Panc1 (cell line): ENCODE measurements at regions not wholly inside any gene's neighbourhood (a gene's known extent, or its start where the extent isn't known, plus 50 kb on each side); places are given as distances from the start of the nearest gene placed in this dataset.

Experiments
- ATAC-seq: fragments of 200-7000 bp; cut with Tn5 transposase; 2 replicates; pipeline ENCODE4 v1.9.1; 2020; ENCODE audit warnings: mild to moderate bottlenecking, moderate library complexity
- BruUV-seq: library from RNA; stranded (reverse); fragments of 400-500 nt; replicated peaks from 2 replicates; lab custom pipeline; 2021; lab: Mats Ljungman, UMichigan
- CTCF ChIA-PET: fragments of 300-600 bp; sonication (Branson Sonifier 250); formaldehyde crosslinking; loops from one replicate; lab custom pipeline; 2022; ENCODE audit warnings: antibody characterized with exemption; lab: Charles Lee
- POLR2A ChIA-PET: fragments of 300-600 bp; sonication (Branson Sonifier 250); formaldehyde crosslinking; loops from one replicate; lab custom pipeline; 2022; ENCODE audit warnings: antibody characterized with exemption; lab: Charles Lee
- DNase-seq: peaks from one replicate; pipeline ENCODE4 v3.0.0-alpha.2; 2010; ENCODE audit warnings: low read depth, low spot score
- H3K27ac ChIP-seq: 2 replicates; pipeline ENCODE4 v1.5.1; 2011; ENCODE audit warnings: mild to moderate bottlenecking, low read length, inconsistent platforms
- H3K27me3 ChIP-seq: fragments of 200-500 bp; sonication (Bioruptor generic); 2 replicates; pipeline ENCODE4 v1.6.0; 2014; ENCODE audit warnings: low read length, inconsistent platforms; ENCODE audit not compliant: control insufficient read depth, insufficient read depth
- H3K36me3 ChIP-seq: fragments of 200-500 bp; sonication (Bioruptor generic); 2 replicates; pipeline ENCODE4 v1.5.1; 2014; ENCODE audit warnings: inconsistent platforms, mild to moderate bottlenecking, low read length, moderate library complexity; ENCODE audit not compliant: control insufficient read depth, insufficient read depth
- H3K4me1 ChIP-seq: 2 replicates; pipeline ENCODE4 v1.5.1; 2011; ENCODE audit warnings: inconsistent platforms, mild to moderate bottlenecking, low read length, moderate library complexity; ENCODE audit not compliant: control insufficient read depth, insufficient read depth
- H3K4me3 ChIP-seq, 2 experiments: 2 replicates each; pipeline ENCODE4 v1.5.1; 2011 to 2012; ENCODE audit warnings: low read depth in 2 of 2, low read length in 2 of 2, mild to moderate bottlenecking in 2 of 2, inconsistent platforms in 1 of 2, moderate library complexity in 1 of 2
- H3K9me3 ChIP-seq: fragments of 200-500 bp; sonication (Bioruptor generic); 2 replicates; pipeline ENCODE4 v1.5.1; 2014; ENCODE audit warnings: low read depth, mild to moderate bottlenecking, inconsistent platforms, low read length, moderate library complexity; ENCODE audit not compliant: control insufficient read depth, insufficient read depth
- CTCF ChIP-seq: fragments of 450-650 bp; IDR thresholded peaks from 2 replicates; pipeline ENCODE4 v1.5.1; 2017; ENCODE audit warnings: mild to moderate bottlenecking
- POLR2AphosphoS5 ChIP-seq: IDR thresholded peaks from 2 replicates; pipeline ENCODE4 v1.6.1; 2012; ENCODE audit warnings: mild to moderate bottlenecking, low read depth, low read length, moderate library complexity
- REST ChIP-seq, 2 experiments: IDR thresholded peaks; 2 replicates each; pipeline ENCODE4 v1.6.1; 2011 to 2012; ENCODE audit warnings: low read depth in 2 of 2, control low read depth in 1 of 2, low read length in 1 of 2, mild to moderate bottlenecking in 1 of 2, moderate library complexity in 1 of 2; ENCODE audit not compliant: insufficient read depth in 1 of 2
- SIN3A ChIP-seq: IDR thresholded peaks from 2 replicates; pipeline ENCODE4 v1.6.1; 2012; ENCODE audit warnings: low read depth, mild to moderate bottlenecking, low read length, moderate library complexity, borderline replicate concordance; ENCODE audit not compliant: insufficient read depth
- TCF7L2 ChIP-seq: IDR thresholded peaks from 2 replicates; pipeline ENCODE4 v1.6.1; 2011; ENCODE audit warnings: mild to moderate bottlenecking, low read depth, low read length, inconsistent platforms
- in situ Hi-C: cut with HindIII; loops from 2 replicates; pipeline ENCODE4 v1.10.0; 2016; ENCODE audit warnings: low sequenced_read_pairs, low pct_unique_long_range_greater_than_20kb
- intact Hi-C: fragments of 100-400 bp; cut with micrococcal nuclease; formaldehyde crosslinking; loops from one replicate; pipeline ENCODE4 v1.10.0; 2022; ENCODE audit not compliant: unreplicated experiment

DNA sequence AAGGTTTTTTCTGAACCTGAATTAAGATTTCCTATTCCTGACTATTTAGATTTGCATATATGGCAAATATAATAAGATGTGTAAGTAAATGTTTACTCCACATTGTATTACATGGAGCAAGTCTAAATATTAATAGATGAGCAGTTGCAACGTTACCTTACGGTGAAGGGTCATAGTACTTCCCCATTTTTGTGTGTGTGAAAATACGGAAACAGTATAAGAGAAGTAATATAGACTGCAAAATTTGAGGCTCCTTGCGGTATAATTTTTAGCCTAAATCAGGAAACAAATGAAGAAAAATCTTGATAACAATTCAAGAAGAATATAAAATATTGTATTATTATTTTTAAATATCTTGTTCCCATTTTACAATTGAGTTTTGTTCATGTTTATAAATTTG is 434.2 kb downstream of the GRB14 start:
- ATAC-seq: no peak
- Histone ChIP-seq H3K27me3 (no peaks in the 10 kb centered on the region), H3K36me3 (no peaks in the 10 kb centered on the region), H3K4me1 (no peaks in the 10 kb centered on the region), H3K27ac (no peak overlapping the region), H3K9me3 (peaks cover 6% of the 10 kb centered on the region; the same call in 1 of the 2 replicates), H3K4me3 (no peak overlapping the region)
- DNase-seq: no peak
- no TSS peak for BruUV-seq
- in situ Hi-C loops: no loop called here
- POLR2A ChIA-PET: no interaction called here
- CTCF ChIA-PET: no interaction called here
- TF ChIP-seq REST (IDR thresholded peaks at IDR 0.05; ENCODE audit: insufficient read depth in 1 of 2, low read depth in 2 of 2, low read length in 1 of 2): no peak
- no peak for TF ChIP-seq TCF7L2
- TF ChIP-seq CTCF: no peak
- TF ChIP-seq SIN3A: no peak
- no peak for TF ChIP-seq POLR2AphosphoS5
- intact Hi-C loops: no loop called here

DNA sequence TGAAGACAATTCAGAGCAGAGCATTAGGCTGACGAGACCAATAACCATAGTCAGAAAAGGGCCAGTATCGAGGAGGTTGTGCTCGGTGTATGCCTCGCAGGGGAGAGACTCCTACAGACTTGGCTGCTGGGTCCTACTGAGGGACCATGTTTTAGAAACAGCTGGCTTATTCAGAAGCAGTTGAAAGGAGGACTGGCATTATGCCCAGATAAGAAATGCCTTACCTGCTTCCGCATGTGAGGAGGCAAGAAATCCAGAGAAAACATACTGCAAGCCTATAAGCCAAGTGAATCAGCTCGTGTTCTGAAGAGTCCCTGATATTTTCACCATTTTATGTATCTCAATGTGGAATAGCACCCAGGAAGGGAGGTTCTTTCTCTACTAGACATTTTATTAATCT is 434.7 kb downstream of the GRB14 start:
- POLR2A ChIA-PET: interaction anchor here (0.6 kb wide), 1 partner anchor 248 kb away, joined by 3 read pairs; no protein-coding TSS in a partner anchor
- TF ChIP-seq REST (IDR thresholded peaks at IDR 0.05; ENCODE audit: insufficient read depth in 1 of 2, low read depth in 2 of 2, low read length in 1 of 2) (no peak), POLR2AphosphoS5 (no peak), SIN3A (no peak), TCF7L2 (no peak), CTCF (no peak)
- H3K4me3 ChIP-seq: no peak overlapping the region
- H3K4me1 ChIP-seq: no peaks in the 10 kb centered on the region
- in situ Hi-C loops (no loop called here), intact Hi-C loops (no loop called here)
- DNase-seq (no peak), ATAC-seq (no peak)
- H3K36me3 ChIP-seq: no peaks in the 10 kb centered on the region
- no peaks in the 10 kb centered on the region for H3K27me3 ChIP-seq
- H3K27ac ChIP-seq: no peak overlapping the region
- H3K9me3 ChIP-seq: peaks cover 6% of the 10 kb centered on the region; the same call in 1 of the 2 replicates
- no TSS peak for BruUV-seq
- CTCF ChIA-PET: no interaction called here
